Erythroblast (primary cell): ENCODE measurements at regions not wholly inside any gene's neighbourhood (a gene's known extent, or its start where the extent isn't known, plus 50 kb on each side); places are given as distances from the start of the nearest gene placed in this dataset.

ENCODE experiments used
- GATA1 ChIP-seq: IDR thresholded peaks from 2 replicates; pipeline ENCODE4 v1.6.1; 2011; ENCODE audit warnings: low read depth, mild to moderate bottlenecking, control low read depth, low read length, moderate library complexity
- POLR2A ChIP-seq: IDR thresholded peaks from 2 replicates; pipeline ENCODE4 v1.6.1; 2011; ENCODE audit warnings: mild to moderate bottlenecking, low read length

DNA sequence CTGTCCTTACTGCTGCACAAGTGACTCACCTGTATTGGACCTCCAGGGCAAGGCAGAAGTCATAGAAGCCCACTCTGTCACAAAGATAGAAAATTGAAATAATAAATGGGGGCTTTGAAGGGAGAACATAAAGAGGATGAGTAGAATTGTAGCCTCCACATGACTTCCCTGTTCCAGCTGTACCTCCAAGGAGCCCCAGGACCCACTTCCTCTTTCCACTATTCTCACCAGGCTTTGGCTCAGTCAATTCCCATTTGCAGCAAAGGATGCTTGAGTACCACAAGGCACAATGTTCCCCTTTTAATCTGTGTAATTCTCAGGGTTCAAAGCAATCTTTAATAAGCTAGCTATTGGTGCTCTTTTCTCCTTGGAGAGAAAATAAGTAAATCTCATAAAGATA lies 512.1 kb downstream of the TOX3 start:
- no peak for TF ChIP-seq POLR2A
- TF ChIP-seq GATA1 = no peak
